ENCODE measurements at regions not wholly inside any gene's neighbourhood (a gene's known extent, or its start where the extent isn't known, plus 50 kb on each side); places are given as distances from the start of the nearest gene placed in this dataset.

DNA sequence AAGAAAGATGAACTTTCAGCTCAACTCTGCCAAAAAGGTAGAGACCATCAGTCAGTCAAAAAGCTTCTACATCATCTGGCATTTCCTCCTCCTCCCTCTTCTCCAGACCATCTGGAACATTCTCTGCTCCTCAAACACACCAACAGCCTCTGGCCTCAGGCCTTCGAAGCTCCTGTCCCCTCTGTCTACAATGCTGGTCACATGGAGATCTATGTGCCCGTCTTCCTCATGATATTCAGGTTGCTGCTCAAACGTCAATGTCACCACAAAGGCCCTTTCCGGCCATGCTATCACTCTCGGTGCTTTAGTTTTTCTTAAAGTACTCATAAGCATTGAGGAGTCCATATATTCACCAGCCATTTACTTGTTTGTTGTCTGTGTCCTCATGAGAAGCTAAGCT, 146.2 kb downstream of the SPATA19 start:
- H3K79me1 ChIP-seq (ENCODE audit: insufficient read depth, low read depth, low read length, poor library complexity, severe bottlenecking) = no peaks in the 10 kb centered on the region
- no peak overlapping the region for H3K56ac ChIP-seq (ENCODE audit: insufficient read length, low read depth, low read length)
- Mint-ChIP-seq H3K27me3 (ENCODE audit: low read depth) (peaks cover 1% of the 10 kb centered on the region; the same call in 1 of the 2 replicates), H3K9me3 (no peaks in the 10 kb centered on the region), H3K4me3 (no peak overlapping the region), H3K36me3 (ENCODE audit: insufficient read depth in 1 of 3, low read depth in 3 of 3) (no peaks in the 10 kb centered on the region), H3K27ac (no peak overlapping the region; a peak in 1 of 7 replicates), H3K4me1 (peaks cover 6 to 9% of the 10 kb centered on the region in 2 experiments)
- H2BK15ac ChIP-seq (ENCODE audit: low read depth, low read length) = no peak overlapping the region
- no peak overlapping the region for H3K4me2 ChIP-seq (ENCODE audit: insufficient read depth, insufficient read length, low read length)
- H3K27ac ChIP-seq (ENCODE audit: insufficient read length, low read depth, low read length) = no peak overlapping the region
- H4K20me1 ChIP-seq (ENCODE audit: control insufficient read depth, insufficient read depth, insufficient read length) = no peaks in the 10 kb centered on the region
- no peak overlapping the region for H2BK120ac ChIP-seq (ENCODE audit: low read depth, low read length, poor library complexity, severe bottlenecking)
- H2AFZ ChIP-seq (ENCODE audit: low read length) = no peak overlapping the region
- no peak overlapping the region for H3K23ac ChIP-seq (ENCODE audit: insufficient read length, low read depth, low read length)
- H4K8ac ChIP-seq (replicated peaks; ENCODE audit: insufficient read length, low read depth, low read length) = no peak overlapping the region
- H2BK12ac ChIP-seq (ENCODE audit: insufficient read length, low read depth, low read length) = no peak overlapping the region
- no peak overlapping the region for H3T11ph ChIP-seq (ENCODE audit: low read length)
- H3K9ac ChIP-seq (ENCODE audit: extremely low read depth, insufficient read length, low read length) = no peak overlapping the region
- no CpG with 5 or more reads among the region's 5 CpGs for WGBS (ENCODE audit: extremely low coverage, insufficient read length, low lambda C conversion rate)
- H3K4ac ChIP-seq (ENCODE audit: low read depth, low read length) = no peak overlapping the region
- H4K5ac ChIP-seq (ENCODE audit: insufficient read length, low read depth, low read length) = no peak overlapping the region
- H3K4me1 ChIP-seq (ENCODE audit: insufficient read depth, low read length) = no peaks in the 10 kb centered on the region
- H3K79me2 ChIP-seq (ENCODE audit: insufficient read depth, low read length) = no peaks in the 10 kb centered on the region
- no peak for DNase-seq
- no peak overlapping the region for H2AK5ac ChIP-seq (ENCODE audit: insufficient read length, low read length)
- TF ChIP-seq, protein P1, sequence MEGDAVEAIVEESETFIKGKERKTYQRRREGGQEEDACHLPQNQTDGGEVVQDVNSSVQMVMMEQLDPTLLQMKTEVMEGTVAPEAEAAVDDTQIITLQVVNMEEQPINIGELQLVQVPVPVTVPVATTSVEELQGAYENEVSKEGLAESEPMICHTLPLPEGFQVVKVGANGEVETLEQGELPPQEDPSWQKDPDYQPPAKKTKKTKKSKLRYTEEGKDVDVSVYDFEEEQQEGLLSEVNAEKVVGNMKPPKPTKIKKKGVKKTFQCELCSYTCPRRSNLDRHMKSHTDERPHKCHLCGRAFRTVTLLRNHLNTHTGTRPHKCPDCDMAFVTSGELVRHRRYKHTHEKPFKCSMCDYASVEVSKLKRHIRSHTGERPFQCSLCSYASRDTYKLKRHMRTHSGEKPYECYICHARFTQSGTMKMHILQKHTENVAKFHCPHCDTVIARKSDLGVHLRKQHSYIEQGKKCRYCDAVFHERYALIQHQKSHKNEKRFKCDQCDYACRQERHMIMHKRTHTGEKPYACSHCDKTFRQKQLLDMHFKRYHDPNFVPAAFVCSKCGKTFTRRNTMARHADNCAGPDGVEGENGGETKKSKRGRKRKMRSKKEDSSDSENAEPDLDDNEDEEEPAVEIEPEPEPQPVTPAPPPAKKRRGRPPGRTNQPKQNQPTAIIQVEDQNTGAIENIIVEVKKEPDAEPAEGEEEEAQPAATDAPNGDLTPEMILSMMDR (conservative IDR thresholded peaks at IDR 0.05) = no peak
- H3K23me2 ChIP-seq (ENCODE audit: insufficient read length, low read depth, low read length, poor library complexity, severe bottlenecking) = no peaks in the 10 kb centered on the region
- H2BK20ac ChIP-seq (ENCODE audit: low read depth, low read length, poor library complexity, severe bottlenecking) = no peak overlapping the region
- H3K27me3 ChIP-seq (ENCODE audit: insufficient read depth, low read length) = no peaks in the 10 kb centered on the region
- no peak overlapping the region for H3K18ac ChIP-seq (ENCODE audit: insufficient read length, low read depth, low read length)
- no peak overlapping the region for H3K14ac ChIP-seq (ENCODE audit: insufficient read depth, low read length)
- no peak overlapping the region for H2BK5ac ChIP-seq (ENCODE audit: insufficient read length, low read length)
- no peaks in the 10 kb centered on the region for H3K9me3 ChIP-seq (ENCODE audit: control insufficient read depth, low read depth, low read length)
- H4K91ac ChIP-seq (ENCODE audit: insufficient read length, low read depth, low read length) = no peak overlapping the region

All from H9 (cell line).